Ishikawa (cell line): ENCODE measurements at regions not wholly inside any gene's neighbourhood (a gene's known extent, or its start where the extent isn't known, plus 50 kb on each side); places are given as distances from the start of the nearest gene placed in this dataset.

Source experiments
- CREB1 ChIP-seq: IDR thresholded peaks from 2 replicates; pipeline ENCODE4 v1.6.1; 2012; ENCODE audit warnings: low read depth
- EP300 ChIP-seq: IDR thresholded peaks from 2 replicates; pipeline ENCODE4 v1.6.1; 2012; ENCODE audit warnings: borderline replicate concordance
- MAX ChIP-seq: IDR thresholded peaks from 2 replicates; pipeline ENCODE4 v1.6.1; 2012
- RAD21 ChIP-seq: IDR thresholded peaks from 2 replicates; pipeline ENCODE4 v1.6.1; 2012; ENCODE audit warnings: low read depth
- REST ChIP-seq: IDR thresholded peaks from 2 replicates; pipeline ENCODE4 v1.6.1; 2012; ENCODE audit warnings: low read depth, mild to moderate bottlenecking
- TAF1 ChIP-seq: IDR thresholded peaks from 2 replicates; pipeline ENCODE4 v1.6.1; 2012; ENCODE audit warnings: low read depth, mild to moderate bottlenecking

- TF ChIP-seq TAF1 (no peak), REST (no peak), CREB1 (no peak), RAD21 (no peak), MAX (no peak), EP300 (no peak)
Observed at GRCh38 chr7:142604671-142605070, 144.6 kb upstream of the PRSS1 start.
